A673 (cell line): ENCODE measurements at regions not wholly inside any gene's neighbourhood (a gene's known extent, or its start where the extent isn't known, plus 50 kb on each side); places are given as distances from the start of the nearest gene placed in this dataset.

Experiments
- BruUV-seq: library from RNA; stranded (reverse); fragments of 400-500 nt; replicated peaks from 2 replicates; lab custom pipeline; 2021; lab: Mats Ljungman, UMichigan
- CTCF ChIA-PET: fragments of 300-600 bp; sonication (Branson Sonifier 250); formaldehyde crosslinking; loops from one replicate; lab custom pipeline; 2022; ENCODE audit warnings: antibody characterized with exemption; lab: Charles Lee
- POLR2A ChIA-PET: fragments of 300-600 bp; sonication (Branson Sonifier 250); formaldehyde crosslinking; loops from one replicate; lab custom pipeline; 2022; ENCODE audit warnings: antibody characterized with exemption; ENCODE audit not compliant: low non-redundant PET; lab: Charles Lee
- DNase-seq: peaks from one replicate; pipeline ENCODE4 v3.0.0-alpha.2; 2015; ENCODE audit warnings: low spot score
- H3K27ac ChIP-seq: fragments of 200-600 bp; sonication (generic); 2 replicates; pipeline ENCODE4 v1.5.1; 2016; ENCODE audit warnings: mixed run types, low read depth, mild to moderate bottlenecking, mixed read lengths, antibody characterized with exemption, low read length; ENCODE audit not compliant: poor library complexity, severe bottlenecking
- H3K27me3 ChIP-seq: fragments of 200-600 bp; sonication (generic); replicated peaks from 2 replicates; pipeline ENCODE4 v1.6.1; 2017; ENCODE audit warnings: mixed run types, low read depth, mild to moderate bottlenecking, mixed read lengths, antibody characterized with exemption, low read length; ENCODE audit not compliant: insufficient read depth, poor library complexity
- H3K36me3 ChIP-seq: fragments of 200-600 bp; sonication (generic); 2 replicates; pipeline ENCODE4 v1.6.1; 2016; ENCODE audit warnings: mixed run types, mild to moderate bottlenecking, mixed read lengths, antibody characterized with exemption, low read length; ENCODE audit not compliant: insufficient read depth, poor library complexity, severe bottlenecking
- H3K4me1 ChIP-seq: fragments of 200-600 bp; sonication (generic); 2 replicates; pipeline ENCODE4 v1.6.1; 2017; ENCODE audit warnings: mixed run types, mild to moderate bottlenecking, mixed read lengths, antibody characterized with exemption, low read length; ENCODE audit not compliant: insufficient read depth, poor library complexity, severe bottlenecking
- H3K4me3 ChIP-seq: fragments of 200-600 bp; sonication (generic); 2 replicates; pipeline ENCODE4 v1.5.1; 2016; ENCODE audit warnings: low read depth, mixed run types, mild to moderate bottlenecking, mixed read lengths, low read length; ENCODE audit not compliant: poor library complexity, severe bottlenecking
- H3K9me3 ChIP-seq: fragments of 200-600 bp; sonication (generic); 2 replicates; pipeline ENCODE4 v1.6.1; 2016; ENCODE audit warnings: mixed run types, low read depth, mild to moderate bottlenecking, mixed read lengths, antibody characterized with exemption, low read length; ENCODE audit not compliant: poor library complexity, severe bottlenecking
- CTCF ChIP-seq: fragments of 300-800, 200-600 bp; sonication (generic); conservative IDR thresholded peaks from 2 replicates; pipeline ENCODE4 v1.5.1; 2017; ENCODE audit warnings: low read depth, mild to moderate bottlenecking, antibody characterized with exemption, low read length, moderate library complexity, mixed read lengths
- EZH2 ChIP-seq: fragments of 200-600 bp; sonication (generic); IDR thresholded peaks from 2 replicates; pipeline ENCODE4 v1.6.1; 2017; ENCODE audit warnings: borderline replicate concordance, low read depth, mild to moderate bottlenecking, mixed read lengths, antibody characterized with exemption, low read length; ENCODE audit not compliant: poor library complexity, severe bottlenecking
- intact Hi-C: fragments of 100-400 bp; cut with micrococcal nuclease; formaldehyde crosslinking; loops from one replicate; pipeline ENCODE4 v1.10.0; 2022; ENCODE audit not compliant: unreplicated experiment

- H3K27ac ChIP-seq = no peak overlapping the region
- H3K9me3 ChIP-seq = peaks cover 15% of the 10 kb centered on the region
- H3K36me3 ChIP-seq = no peaks in the 10 kb centered on the region
- POLR2A ChIA-PET = no interaction called here
- CTCF ChIA-PET = interaction anchor here (0.6 kb wide), 1 partner anchor 375 kb away, joined by 8 read pairs; no protein-coding TSS in a partner anchor
- intact Hi-C loops = no loop called here
- no peak for DNase-seq
- TF ChIP-seq EZH2 (no peak), CTCF (no peak)
- BruUV-seq = no TSS peak
- H3K27me3 ChIP-seq = no peaks in the 10 kb centered on the region
- H3K4me3 ChIP-seq = no peak overlapping the region
- H3K4me1 ChIP-seq = no peaks in the 10 kb centered on the region
Observed at GRCh38 chr6:164551706-164552105, 757.7 kb downstream of the C6orf118 start.

DNA sequence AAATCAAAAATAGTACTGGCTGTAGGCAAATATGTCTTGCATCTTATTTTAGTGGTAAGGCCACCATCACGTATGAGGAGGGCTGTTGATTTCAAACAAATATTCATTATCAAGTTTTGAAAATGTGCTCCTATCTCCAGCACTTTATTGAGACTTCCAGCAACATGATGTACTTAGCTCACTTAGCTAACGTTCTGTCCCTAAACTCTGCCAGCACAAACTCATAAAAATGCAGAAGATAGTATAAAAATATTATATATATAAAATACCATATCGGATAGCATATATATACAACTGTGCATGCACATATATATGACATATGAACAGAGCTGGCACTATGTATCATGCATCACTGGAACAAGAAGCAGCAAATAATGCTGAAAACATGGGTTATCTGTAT lies 762.3 kb downstream of the C6orf118 start:
- H3K4me3 ChIP-seq = no peak overlapping the region
- H3K4me1 ChIP-seq = no peaks in the 10 kb centered on the region
- H3K36me3 ChIP-seq = no peaks in the 10 kb centered on the region
- CTCF ChIA-PET = no interaction called here
- peaks cover 18% of the 10 kb centered on the region for H3K9me3 ChIP-seq
- BruUV-seq = no TSS peak
- no peak for TF ChIP-seq EZH2
- H3K27ac ChIP-seq = no peak overlapping the region
- intact Hi-C loops = no loop called here
- no peaks in the 10 kb centered on the region for H3K27me3 ChIP-seq
- DNase-seq = no peak
- POLR2A ChIA-PET = no interaction called here

GRCh38 chr6:164546263-164546662 lies 763.1 kb downstream of the C6orf118 start:
- no peak overlapping the region for H3K4me3 ChIP-seq
- H3K27ac ChIP-seq = no peak overlapping the region
- TF ChIP-seq EZH2 (no peak), CTCF (no peak)
- CTCF ChIA-PET = no interaction called here
- intact Hi-C loops = no loop called here
- POLR2A ChIA-PET = no interaction called here
- H3K9me3 ChIP-seq = peaks cover 18% of the 10 kb centered on the region
- no peaks in the 10 kb centered on the region for H3K27me3 ChIP-seq
- no peaks in the 10 kb centered on the region for H3K4me1 ChIP-seq
- no peak for DNase-seq
- no peaks in the 10 kb centered on the region for H3K36me3 ChIP-seq
- no TSS peak for BruUV-seq

DNA sequence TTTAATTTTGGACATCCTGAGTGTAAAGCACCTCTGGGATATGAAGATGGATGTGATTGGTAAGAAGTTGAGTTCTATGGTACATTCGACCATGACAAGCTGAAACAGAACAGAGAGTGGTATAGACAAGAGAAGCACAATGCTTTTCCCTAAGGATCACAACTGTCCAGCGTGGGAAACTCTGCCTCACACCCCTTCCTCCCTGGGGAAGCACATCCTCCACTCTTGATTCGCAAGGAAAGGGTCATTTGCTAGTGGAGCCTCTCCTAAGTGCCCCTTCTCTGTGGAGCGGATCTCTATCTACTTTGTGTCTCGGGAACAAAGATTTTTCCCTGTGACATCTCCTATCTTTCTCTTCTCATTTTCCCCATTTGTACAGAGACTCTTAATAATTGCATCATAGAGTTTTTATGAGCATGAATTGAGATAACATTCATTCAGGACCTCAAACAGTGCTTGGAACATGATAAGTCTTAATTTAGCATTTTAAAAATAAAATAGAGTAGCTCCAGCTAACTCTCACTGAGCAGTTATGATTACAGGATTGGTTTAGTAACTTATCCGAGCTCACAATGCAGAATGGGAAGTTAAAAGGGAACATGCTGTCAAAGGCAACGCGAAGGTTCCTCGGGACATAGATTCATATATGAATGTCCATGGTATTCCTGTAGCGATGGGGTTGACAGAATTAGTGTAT lies 775.2 kb downstream of the C6orf118 start:
- intact Hi-C loops = no loop called here
- no peak for DNase-seq
- H3K4me1 ChIP-seq = no peaks in the 10 kb centered on the region
- no peak overlapping the region for H3K4me3 ChIP-seq
- H3K27ac ChIP-seq = no peak overlapping the region
- CTCF ChIA-PET = no interaction called here
- peaks cover 6% of the 10 kb centered on the region for H3K9me3 ChIP-seq
- TF ChIP-seq CTCF (no peak), EZH2 (no peak)
- H3K27me3 ChIP-seq = no peaks in the 10 kb centered on the region
- H3K36me3 ChIP-seq = no peaks in the 10 kb centered on the region
- no TSS peak for BruUV-seq
- POLR2A ChIA-PET = no interaction called here
